Heart right ventricle (tissue), 16 donors: ENCODE measurements at regions not wholly inside any gene's neighbourhood (a gene's known extent, or its start where the extent isn't known, plus 50 kb on each side); places are given as distances from the start of the nearest gene placed in this dataset.

Experiments
- ATAC-seq, 8 donors: fragments of 200-7000 bp; cut with Tn5 transposase; one replicate each; pipeline ENCODE4 v1.9.1; 2020; ENCODE audit warnings: mild to moderate bottlenecking in 8 of 8, moderate library complexity in 8 of 8, moderate number of reproducible peaks in 1 of 8
- DNase-seq, 2 donors: peaks; one replicate each; pipeline ENCODE4 v3.0.0-alpha.2; 2020
- H3K27ac ChIP-seq, 10 donors: fragments of 200-600 bp; sonication (generic) in 2 of 10; one replicate each; pipeline versions ENCODE4 v1.5.0 to v1.8.0; 2020 to 2022; ENCODE audit warnings: mild to moderate bottlenecking in 3 of 10
- H3K27me3 ChIP-seq, 7 donors: fragments of 200-600 bp; one replicate each; pipeline ENCODE4 v1.8.0; 2021 to 2022; ENCODE audit warnings: mild to moderate bottlenecking in 2 of 7
- H3K36me3 ChIP-seq, 9 donors: fragments of 200-600 bp; sonication (generic) in 1 of 9; one replicate each; pipeline versions ENCODE4 v1.5.0 to v1.8.0; 2020 to 2022; ENCODE audit warnings: mild to moderate bottlenecking in 2 of 9
- H3K4me1 ChIP-seq, 9 donors: fragments of 200-600 bp; sonication (generic) in 1 of 9; one replicate each; pipeline versions ENCODE4 v1.5.0 to v1.8.0; 2020 to 2022; ENCODE audit warnings: mild to moderate bottlenecking in 4 of 9
- H3K4me3 ChIP-seq, 10 donors: fragments of 200-600 bp; sonication (generic) in 2 of 10; one replicate each; pipeline versions ENCODE4 v1.5.0 to v1.8.0; 2020 to 2022; ENCODE audit warnings: mild to moderate bottlenecking in 7 of 10, moderate library complexity in 2 of 10
- H3K9me3 ChIP-seq, 11 donors: fragments of 200-600 bp in 10 of 11; sonication (generic) in 2 of 11; one replicate each; pipeline versions ENCODE4 v1.5.0 to v1.8.0; 2013 to 2022; ENCODE audit warnings: mild to moderate bottlenecking in 2 of 11, control low read depth in 1 of 11, moderate library complexity in 1 of 11
- CTCF ChIP-seq, 9 donors: fragments of 200-600 bp; sonication (generic) in 2 of 9; IDR thresholded peaks; one replicate each; pipeline versions ENCODE4 v1.5.0 to v1.8.0; 2021 to 2022; ENCODE audit warnings: antibody characterized with exemption in 9 of 9, mild to moderate bottlenecking in 5 of 9, moderate library complexity in 1 of 9
- WGBS, 2 donors: extraction: QIAGEN DNeasy Blood & Tissue Kit; methylation state at CpG; one replicate each; pipeline ENCODE4 v1.1.7; 2013; ENCODE audit warnings: inconsistent platforms in 1 of 2; 5-methylcytosine and 5-hydroxymethylcytosine counted together
- intact Hi-C, 10 donors: fragments of 100-400 bp; cut with DNase I; formaldehyde crosslinking; loops; one replicate each; pipeline versions ENCODE4 v1.11.1 to v1.14.2; 2022
- donor health status: Arrhythmogenic right ventricular cardiomyopathy.
- donor health status: ischemic (EF 13 %, LVEDD 7.1; RV severe dilation, severe dysfunction).
- donor health status: healthy with polysubstance abuse.
- donor health status: DM: no; HTN: yes; CAD: no.
- donor health status: DM: no; HTN: no; CAD: no.
- donor health status: ischemic (EF 25% LVEDD 6.9; RV normal size, moderate dysfunction).
- donor health status: ischemic (EF 25% LVEDD 5.7; RV mildly dilated, moderate dysfunction).
- donor health status: healthy.
- donor health status: DM: yes; HTN: yes; CAD: no.
- donor health status: Ischemic cardiomyopathy.
- donor health status: ischemic (EF 35%, LVEDD 5.7; RV mildly dilated, moderate dysfunction).
- donor health status: nonischemic (EF 11% LVEDD 7.7; RV severe dilation, severe dysfunction).
- donor health status: DM: yes; HTN: yes; CAD: no.
- donor health status: PGD.
- donor health status: ischemic (EF 29% LVEDD 5.4; RV normal size, mild dysfunction).
- donor health status: nonischemic (EF 23%, LVEDD 6.1; RV moderate dilation, normal function).

- Histone ChIP-seq H3K27me3 (no peaks in the 10 kb centered on the region), H3K4me1 (peaks cover 0 to 2% (median 0%) of the 10 kb centered on the region in 9 donors), H3K36me3 (no peaks in the 10 kb centered on the region), H3K27ac (no peak overlapping the region), H3K9me3 (no peaks in the 10 kb centered on the region), H3K4me3 (no peak overlapping the region)
- no peak for TF ChIP-seq CTCF (IDR thresholded peaks at IDR 0.05)
- no peak for ATAC-seq
- intact Hi-C loops: no loop called here
- DNase-seq: no peak
- WGBS, 2 donors: 94 to 95% methylated on average over 3 of the region's 3 CpGs
Observed at GRCh38 chr5:124315741-124316415, 430.6 kb downstream of the ZNF608 start.

GRCh38 chr5:124310453-124310852 lies 436.0 kb downstream of the ZNF608 start:
- DNase-seq (no peak), ATAC-seq (peak in 1 of 8 donors; percentile 41)
- 71 to 76% methylated on average over 3 of the region's 3 CpGs for WGBS, 2 donors
- intact Hi-C loops: no loop called here
- Histone ChIP-seq H3K27ac (no peak overlapping the region), H3K4me1 (peaks cover 0 to 17% (median 13%) of the 10 kb centered on the region in 9 donors), H3K4me3 (no peak overlapping the region), H3K9me3 (no peaks in the 10 kb centered on the region), H3K36me3 (no peaks in the 10 kb centered on the region), H3K27me3 (no peaks in the 10 kb centered on the region)
- no peak for TF ChIP-seq CTCF (IDR thresholded peaks at IDR 0.05)

- H3K27ac ChIP-seq: no peak overlapping the region
- intact Hi-C loops: no loop called here
- H3K9me3 ChIP-seq: no peaks in the 10 kb centered on the region
- DNase-seq (peak in 1 of 2 donors; percentile 5), ATAC-seq (peak in 5 of 8 donors; percentile 17 to 77 (median 30))
- H3K4me3 ChIP-seq: no peak overlapping the region
- no peak for TF ChIP-seq CTCF (IDR thresholded peaks at IDR 0.05)
- 51 to 52% methylated on average over 11 of the region's 11 CpGs for WGBS, 2 donors
- H3K36me3 ChIP-seq: no peaks in the 10 kb centered on the region
- peaks cover 0 to 17% (median 13%) of the 10 kb centered on the region in 9 donors for H3K4me1 ChIP-seq
- no peaks in the 10 kb centered on the region for H3K27me3 ChIP-seq
Observed at GRCh38 chr5:124309241-124309980, 437.0 kb downstream of the ZNF608 start.

- H3K27ac ChIP-seq: no peak overlapping the region
Observed at GRCh38 chr5:124303366-124303765, 443.1 kb downstream of the ZNF608 start.

More at GRCh38 chr5:124303366-124303765, 443.1 kb downstream of the ZNF608 start:
- ATAC-seq (no peak), DNase-seq (no peak)
- no peaks in the 10 kb centered on the region for H3K36me3 ChIP-seq
- no peaks in the 10 kb centered on the region for H3K9me3 ChIP-seq
- H3K27me3 ChIP-seq: no peaks in the 10 kb centered on the region
- H3K4me1 ChIP-seq: peaks cover 0 to 13% (median 0%) of the 10 kb centered on the region in 9 donors
- WGBS, 2 donors: 95 to 96% methylated on average over 1 of the region's 1 CpG
- no peak overlapping the region for H3K4me3 ChIP-seq
- no peak for TF ChIP-seq CTCF (IDR thresholded peaks at IDR 0.05)
- intact Hi-C loops: no loop called here
